RWPE2 (cell line): ENCODE measurements at regions not wholly inside any gene's neighbourhood (a gene's known extent, or its start where the extent isn't known, plus 50 kb on each side); places are given as distances from the start of the nearest gene placed in this dataset.

Experiments used
- ATAC-seq: fragments of 200-7000 bp; cut with Tn5 transposase; 3 replicates; pipeline ENCODE4 v1.9.1; 2021; ENCODE audit warnings: low read depth
- DNase-seq: peaks from one replicate; pipeline ENCODE4 v3.0.0-alpha.2; 2020; ENCODE audit warnings: low spot score
- H3K27ac ChIP-seq: fragments of 450-650 bp; 2 replicates; pipeline ENCODE4 v1.5.1; 2017; ENCODE audit warnings: mild to moderate bottlenecking; ENCODE audit not compliant: poor library complexity, severe bottlenecking
- H3K27me3 ChIP-seq: fragments of 250-450 bp; sonication (Bioruptor Pico); 2 replicates; pipeline ENCODE4 v1.5.1; 2021; ENCODE audit warnings: mild to moderate bottlenecking, moderate library complexity; ENCODE audit not compliant: insufficient read depth, poor library complexity, severe bottlenecking
- H3K36me3 ChIP-seq: fragments of 250-450 bp; sonication (Bioruptor Pico); 2 replicates; pipeline ENCODE4 v1.5.1; 2020; ENCODE audit warnings: low read depth, mild to moderate bottlenecking, moderate library complexity
- H3K4me1 ChIP-seq: fragments of 250-450 bp; sonication (Bioruptor Pico); 2 replicates; pipeline ENCODE4 v1.5.1; 2021; ENCODE audit warnings: mild to moderate bottlenecking, moderate library complexity; ENCODE audit not compliant: insufficient read depth, poor library complexity, severe bottlenecking
- H3K4me3 ChIP-seq: fragments of 250-450 bp; sonication (Bioruptor Pico); 2 replicates; pipeline ENCODE4 v1.5.1; 2021; ENCODE audit warnings: mild to moderate bottlenecking, moderate library complexity; ENCODE audit not compliant: severe bottlenecking
- H3K9me3 ChIP-seq: fragments of 250-450 bp; sonication (Bioruptor Pico); 2 replicates; pipeline ENCODE4 v1.5.1; 2021; ENCODE audit warnings: mild to moderate bottlenecking, moderate library complexity; ENCODE audit not compliant: severe bottlenecking
- TF ChIP-seq, protein P1 (sequence below): fragments of 450-650 bp; IDR thresholded peaks from one replicate; pipeline ENCODE4 v1.5.1; 2017; ENCODE audit warnings: mild to moderate bottlenecking, moderate library complexity; ENCODE audit not compliant: poor library complexity, severe bottlenecking

DNA sequence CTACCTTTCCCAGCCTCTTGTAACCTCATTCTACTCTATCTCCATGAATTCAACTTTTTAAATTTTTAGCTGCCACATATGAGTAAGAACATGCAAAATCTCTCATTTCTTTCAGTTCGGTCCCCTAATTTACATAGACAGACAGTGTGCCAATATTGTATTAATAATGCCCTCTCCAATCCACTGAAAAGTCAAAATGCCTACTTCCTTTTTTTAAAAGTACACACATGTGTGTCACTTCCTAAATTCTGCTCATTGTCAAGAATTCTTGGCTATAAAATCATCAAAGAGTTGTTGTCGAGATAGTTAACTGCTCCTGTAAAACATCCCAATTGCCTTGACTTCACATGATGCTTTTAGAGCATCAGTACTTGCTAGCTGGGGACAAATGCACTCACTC is 84.2 kb upstream of the IL12A start:
- no peak for DNase-seq
- Histone ChIP-seq H3K4me1 (no peaks in the 10 kb centered on the region), H3K27ac (no peak overlapping the region), H3K4me3 (no peak overlapping the region), H3K27me3 (no peaks in the 10 kb centered on the region), H3K36me3 (no peaks in the 10 kb centered on the region), H3K9me3 (no peaks in the 10 kb centered on the region)
- ATAC-seq: no peak
- TF ChIP-seq, protein P1, sequence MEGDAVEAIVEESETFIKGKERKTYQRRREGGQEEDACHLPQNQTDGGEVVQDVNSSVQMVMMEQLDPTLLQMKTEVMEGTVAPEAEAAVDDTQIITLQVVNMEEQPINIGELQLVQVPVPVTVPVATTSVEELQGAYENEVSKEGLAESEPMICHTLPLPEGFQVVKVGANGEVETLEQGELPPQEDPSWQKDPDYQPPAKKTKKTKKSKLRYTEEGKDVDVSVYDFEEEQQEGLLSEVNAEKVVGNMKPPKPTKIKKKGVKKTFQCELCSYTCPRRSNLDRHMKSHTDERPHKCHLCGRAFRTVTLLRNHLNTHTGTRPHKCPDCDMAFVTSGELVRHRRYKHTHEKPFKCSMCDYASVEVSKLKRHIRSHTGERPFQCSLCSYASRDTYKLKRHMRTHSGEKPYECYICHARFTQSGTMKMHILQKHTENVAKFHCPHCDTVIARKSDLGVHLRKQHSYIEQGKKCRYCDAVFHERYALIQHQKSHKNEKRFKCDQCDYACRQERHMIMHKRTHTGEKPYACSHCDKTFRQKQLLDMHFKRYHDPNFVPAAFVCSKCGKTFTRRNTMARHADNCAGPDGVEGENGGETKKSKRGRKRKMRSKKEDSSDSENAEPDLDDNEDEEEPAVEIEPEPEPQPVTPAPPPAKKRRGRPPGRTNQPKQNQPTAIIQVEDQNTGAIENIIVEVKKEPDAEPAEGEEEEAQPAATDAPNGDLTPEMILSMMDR: no peak

GRCh38 chr3:159904911-159905310 is 83.7 kb upstream of the IL12A start:
- no peaks in the 10 kb centered on the region for H3K27me3 ChIP-seq
- no peak for ATAC-seq
- H3K27ac ChIP-seq: no peak overlapping the region
- H3K36me3 ChIP-seq: no peaks in the 10 kb centered on the region
- no peak overlapping the region for H3K4me3 ChIP-seq
- DNase-seq: no peak
- H3K4me1 ChIP-seq: no peaks in the 10 kb centered on the region
- TF ChIP-seq, protein P1: no peak
- no peaks in the 10 kb centered on the region for H3K9me3 ChIP-seq

DNA sequence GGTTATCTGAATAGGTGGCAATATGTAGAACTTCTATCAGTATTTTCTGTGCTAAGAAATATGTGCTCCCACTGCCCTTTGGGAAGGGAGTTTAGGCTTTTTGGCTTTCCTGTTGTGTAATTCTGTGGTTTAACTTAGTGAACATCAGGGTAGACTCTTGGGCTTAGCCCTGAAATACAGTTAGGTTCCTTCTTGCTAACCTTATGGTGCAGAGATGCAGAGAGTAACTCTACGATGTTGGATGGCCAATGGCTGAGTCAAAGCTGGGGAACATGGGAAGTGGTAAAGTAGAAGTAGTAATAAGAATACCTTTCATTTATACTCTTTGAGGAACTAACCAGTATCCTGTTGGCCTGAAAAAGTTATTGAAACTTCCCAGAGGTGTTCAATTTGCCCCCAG is 80.8 kb upstream of the IL12A start:
- H3K4me3 ChIP-seq: no peak overlapping the region
- H3K4me1 ChIP-seq: no peaks in the 10 kb centered on the region
- TF ChIP-seq, protein P1: no peak
- ATAC-seq: no peak
- H3K36me3 ChIP-seq: no peaks in the 10 kb centered on the region
- H3K27ac ChIP-seq: no peak overlapping the region
- H3K9me3 ChIP-seq: no peaks in the 10 kb centered on the region
- H3K27me3 ChIP-seq: no peaks in the 10 kb centered on the region
- no peak for DNase-seq

GRCh38 chr3:159910991-159911663 is 77.5 kb upstream of the IL12A start:
- Histone ChIP-seq H3K27ac (no peak overlapping the region), H3K4me1 (no peaks in the 10 kb centered on the region), H3K27me3 (no peaks in the 10 kb centered on the region), H3K4me3 (no peak overlapping the region), H3K9me3 (no peaks in the 10 kb centered on the region), H3K36me3 (no peaks in the 10 kb centered on the region)
- ATAC-seq: no peak
- no peak for DNase-seq
- TF ChIP-seq, protein P1: no peak

- H3K36me3 ChIP-seq: no peaks in the 10 kb centered on the region
- TF ChIP-seq, protein P1: no peak
- no peak for DNase-seq
- H3K4me1 ChIP-seq: no peaks in the 10 kb centered on the region
- no peaks in the 10 kb centered on the region for H3K9me3 ChIP-seq
- no peak overlapping the region for H3K4me3 ChIP-seq
- H3K27me3 ChIP-seq: no peaks in the 10 kb centered on the region
- ATAC-seq: no peak
- no peak overlapping the region for H3K27ac ChIP-seq
These were observed 77.0 kb upstream of the IL12A start for GRCh38 chr3:159911664-159912037.
